ENCODE measurements at regions not wholly inside any gene's neighbourhood (a gene's known extent, or its start where the extent isn't known, plus 50 kb on each side); places are given as distances from the start of the nearest gene placed in this dataset.

- Mint-ChIP-seq H3K4me1 (ENCODE audit: low read depth, unreplicated experiment) (peaks cover 6% of the 10 kb centered on the region), H3K9me3 (ENCODE audit: unreplicated experiment) (no peaks in the 10 kb centered on the region), H3K36me3 (ENCODE audit: insufficient read depth, unreplicated experiment) (no peaks in the 10 kb centered on the region), H3K27ac (ENCODE audit: unreplicated experiment) (no peak overlapping the region), H3K4me3 (ENCODE audit: unreplicated experiment) (no peak overlapping the region), H3K27me3 (ENCODE audit: insufficient read depth, unreplicated experiment) (peaks cover 2% of the 10 kb centered on the region)
- DNase-seq, result no peak
- intact Hi-C loops (cut with micrococcal nuclease; ENCODE audit: unreplicated experiment), result no loop called here
- CTCF ChIA-PET, result no interaction called here
- Histone ChIP-seq H3K9me3 (no peaks in the 10 kb centered on the region), H3K4me3 (ENCODE audit: low read depth, low read length) (no peak overlapping the region), H3K4me1 (no peaks in the 10 kb centered on the region), H3K27me3 (replicated peaks; ENCODE audit: control insufficient read depth, insufficient read depth, low read length) (no peaks in the 10 kb centered on the region), H3K36me3 (ENCODE audit: control insufficient read depth, insufficient read depth, low read length) (no peaks in the 10 kb centered on the region)
- no TSS peak for BruUV-seq (replicated peaks)
- POLR2A ChIA-PET, result no interaction called here
- TF ChIP-seq CTCF (IDR thresholded peaks at IDR 0.05; ENCODE audit: insufficient read depth in 1 of 2, low read depth in 1 of 2, low read length in 1 of 2, severe bottlenecking in 1 of 2, unreplicated experiment in 1 of 2), result no peak
These were observed 139.8 kb upstream of the HS3ST1 start for GRCh38 chr4:11568511-11568910.

GRCh38 chr4:11566444-11567022, 137.8 kb upstream of the HS3ST1 start:
- no peaks in the 10 kb centered on the region for H3K9me3 ChIP-seq
- no peak overlapping the region for H3K4me3 Mint-ChIP-seq (ENCODE audit: unreplicated experiment)
- H3K36me3 Mint-ChIP-seq (ENCODE audit: insufficient read depth, unreplicated experiment), result no peaks in the 10 kb centered on the region
- TF ChIP-seq CTCF (IDR thresholded peaks at IDR 0.05; ENCODE audit: insufficient read depth in 1 of 2, low read depth in 1 of 2, low read length in 1 of 2, severe bottlenecking in 1 of 2, unreplicated experiment in 1 of 2), result no peak
- H3K27ac Mint-ChIP-seq (ENCODE audit: unreplicated experiment), result no peak overlapping the region
- no TSS peak for BruUV-seq (replicated peaks)
- no peak overlapping the region for H3K4me3 ChIP-seq (ENCODE audit: low read depth, low read length)
- no peaks in the 10 kb centered on the region for H3K27me3 ChIP-seq (replicated peaks; ENCODE audit: control insufficient read depth, insufficient read depth, low read length)
- intact Hi-C loops (cut with micrococcal nuclease; ENCODE audit: unreplicated experiment), result no loop called here
- H3K4me1 Mint-ChIP-seq (ENCODE audit: low read depth, unreplicated experiment), result peaks cover 6% of the 10 kb centered on the region
- H3K4me1 ChIP-seq, result no peaks in the 10 kb centered on the region
- no peaks in the 10 kb centered on the region for H3K9me3 Mint-ChIP-seq (ENCODE audit: unreplicated experiment)
- ChIA-PET CTCF (no interaction called here), POLR2A (no interaction called here)
- no peaks in the 10 kb centered on the region for H3K36me3 ChIP-seq (ENCODE audit: control insufficient read depth, insufficient read depth, low read length)
- H3K27me3 Mint-ChIP-seq (ENCODE audit: insufficient read depth, unreplicated experiment), result peaks cover 2% of the 10 kb centered on the region
- DNase-seq, result no peak

- no TSS peak for BruUV-seq (replicated peaks)
- H3K4me1 ChIP-seq, result no peaks in the 10 kb centered on the region
- Mint-ChIP-seq H3K4me1 (ENCODE audit: low read depth, unreplicated experiment) (peaks cover 6% of the 10 kb centered on the region), H3K4me3 (ENCODE audit: unreplicated experiment) (no peak overlapping the region), H3K36me3 (ENCODE audit: insufficient read depth, unreplicated experiment) (no peaks in the 10 kb centered on the region), H3K27ac (ENCODE audit: unreplicated experiment) (no peak overlapping the region), H3K9me3 (ENCODE audit: unreplicated experiment) (no peaks in the 10 kb centered on the region), H3K27me3 (ENCODE audit: insufficient read depth, unreplicated experiment) (peaks cover 2% of the 10 kb centered on the region)
- H3K4me3 ChIP-seq (ENCODE audit: low read depth, low read length), result no peak overlapping the region
- no peaks in the 10 kb centered on the region for H3K27me3 ChIP-seq (replicated peaks; ENCODE audit: control insufficient read depth, insufficient read depth, low read length)
- no peaks in the 10 kb centered on the region for H3K9me3 ChIP-seq
- intact Hi-C loops (cut with micrococcal nuclease; ENCODE audit: unreplicated experiment), result no loop called here
- ChIA-PET POLR2A (no interaction called here), CTCF (no interaction called here)
- no peak for DNase-seq
- no peak for TF ChIP-seq CTCF (IDR thresholded peaks at IDR 0.05; ENCODE audit: insufficient read depth in 1 of 2, low read depth in 1 of 2, low read length in 1 of 2, severe bottlenecking in 1 of 2, unreplicated experiment in 1 of 2)
- H3K36me3 ChIP-seq (ENCODE audit: control insufficient read depth, insufficient read depth, low read length), result no peaks in the 10 kb centered on the region
These were observed 137.2 kb upstream of the HS3ST1 start for GRCh38 chr4:11565899-11566298.

Data from Caco-2 (cell line).